ENCODE measurements at regions not wholly inside any gene's neighbourhood (a gene's known extent, or its start where the extent isn't known, plus 50 kb on each side); places are given as distances from the start of the nearest gene placed in this dataset.

GRCh38 chr6:87832025-87832825 lies 130.2 kb upstream of the AKIRIN2 start:
- DNase-seq = no peak
- TF ChIP-seq CTCF (IDR thresholded peaks at IDR 0.05; ENCODE audit: borderline replicate concordance, extremely low read depth, low read length, poor library complexity, severe bottlenecking) = peak; percentile 56
- no peak for TF ChIP-seq EZH2 (IDR thresholded peaks at IDR 0.05; ENCODE audit: borderline replicate concordance, low read depth, low read length, severe bottlenecking)
- no peak overlapping the region for H3K27ac ChIP-seq (ENCODE audit: low read length)

GRCh38 chr6:87830907-87831306 lies 128.9 kb upstream of the AKIRIN2 start:
- Histone ChIP-seq H3K27ac (ENCODE audit: low read length) (no peak overlapping the region), H3K9ac (ENCODE audit: low read depth, low read length) (no peak overlapping the region), H4K20me1 (ENCODE audit: insufficient read depth, low read length) (no peaks in the 10 kb centered on the region), H3K4me1 (ENCODE audit: insufficient read depth, low read length) (no peaks in the 10 kb centered on the region), H3K36me3 (ENCODE audit: insufficient read depth, low read length) (no peaks in the 10 kb centered on the region), H3K79me2 (ENCODE audit: insufficient read depth, low read length) (no peaks in the 10 kb centered on the region), H3K27me3 (ENCODE audit: insufficient read depth, low read length, poor library complexity) (peaks cover 3% of the 10 kb centered on the region), H3K4me2 (ENCODE audit: insufficient read depth, low read length) (no peak overlapping the region), H2AFZ (ENCODE audit: low read depth, low read length) (no peak overlapping the region), H3K9me3 (ENCODE audit: insufficient read depth, low read length, severe bottlenecking) (no peaks in the 10 kb centered on the region), H3K4me3 (ENCODE audit: low read depth in 1 of 2, low read length in 2 of 2) (no peak overlapping the region)
- no peak for ATAC-seq (ENCODE audit: insufficient read depth, low read depth)
- no peak for DNase-seq
- TF ChIP-seq CTCF (IDR thresholded peaks at IDR 0.05; ENCODE audit: borderline replicate concordance, extremely low read depth, low read length, poor library complexity, severe bottlenecking) = no peak

More at GRCh38 chr6:87832025-87832825, 130.2 kb upstream of the AKIRIN2 start:
- Histone ChIP-seq H3K4me3 (ENCODE audit: low read depth in 1 of 2, low read length in 2 of 2) (no peak overlapping the region), H3K4me1 (ENCODE audit: insufficient read depth, low read length) (no peaks in the 10 kb centered on the region), H3K4me2 (ENCODE audit: insufficient read depth, low read length) (peak overlapping the region; percentile 16; the same call in 1 of the 2 replicates), H3K36me3 (ENCODE audit: insufficient read depth, low read length) (no peaks in the 10 kb centered on the region), H3K9me3 (ENCODE audit: insufficient read depth, low read length, severe bottlenecking) (no peaks in the 10 kb centered on the region), H2AFZ (ENCODE audit: low read depth, low read length) (0 out of 2 replicates have a peak overlapping the region, but pooled peaks have one; percentile 11), H3K79me2 (ENCODE audit: insufficient read depth, low read length) (no peaks in the 10 kb centered on the region), H3K27me3 (ENCODE audit: insufficient read depth, low read length, poor library complexity) (peaks cover 3% of the 10 kb centered on the region), H4K20me1 (ENCODE audit: insufficient read depth, low read length) (no peaks in the 10 kb centered on the region), H3K9ac (ENCODE audit: low read depth, low read length) (no peak overlapping the region)
- ATAC-seq (ENCODE audit: insufficient read depth, low read depth) = no peak

- Histone ChIP-seq H3K9me3 (ENCODE audit: insufficient read depth, low read length, severe bottlenecking) (no peaks in the 10 kb centered on the region), H3K36me3 (ENCODE audit: insufficient read depth, low read length) (no peaks in the 10 kb centered on the region), H3K4me3 (ENCODE audit: low read depth in 1 of 2, low read length in 2 of 2) (no peak overlapping the region), H3K4me2 (ENCODE audit: insufficient read depth, low read length) (no peak overlapping the region), H3K27me3 (ENCODE audit: insufficient read depth, low read length, poor library complexity) (peaks cover 3% of the 10 kb centered on the region), H2AFZ (ENCODE audit: low read depth, low read length) (no peak overlapping the region), H3K9ac (ENCODE audit: low read depth, low read length) (no peak overlapping the region), H3K79me2 (ENCODE audit: insufficient read depth, low read length) (no peaks in the 10 kb centered on the region), H3K4me1 (ENCODE audit: insufficient read depth, low read length) (no peaks in the 10 kb centered on the region), H4K20me1 (ENCODE audit: insufficient read depth, low read length) (no peaks in the 10 kb centered on the region), H3K27ac (ENCODE audit: low read length) (no peak overlapping the region)
- DNase-seq (no peak), ATAC-seq (ENCODE audit: insufficient read depth, low read depth) (no peak)
- no peak for TF ChIP-seq EZH2 (IDR thresholded peaks at IDR 0.05; ENCODE audit: borderline replicate concordance, low read depth, low read length, severe bottlenecking)
- TF ChIP-seq CTCF (IDR thresholded peaks at IDR 0.05; ENCODE audit: borderline replicate concordance, extremely low read depth, low read length, poor library complexity, severe bottlenecking) = no peak
Measured at GRCh38 chr6:87829622-87830121, 127.6 kb upstream of the AKIRIN2 start.

Measured in DND-41 (cell line).